T-helper 2 cell treated with Interferon-gamma antibody and Interleukin-4, amounts not matched to agents 5 μg/mL and 100 μg/mL, for 36 hours (primary cell): ENCODE measurements at regions not wholly inside any gene's neighbourhood (a gene's known extent, or its start where the extent isn't known, plus 50 kb on each side); places are given as distances from the start of the nearest gene placed in this dataset.
"Not testable (repeated sequence)": the region's sequence is repeated elsewhere in the genome, so short reads cannot be mapped to it uniquely, and the experiment has no call there.

Experiments
- DNase-seq: peaks from one replicate; pipeline ENCODE4 v3.0.0; 2021; ENCODE audit warnings: low spot score
- H3K27ac Mint-ChIP-seq: one replicate; pipeline ENCODE4 v1.8.0; 2021; ENCODE audit warnings: mild to moderate bottlenecking, mixed read lengths
- H3K27me3 Mint-ChIP-seq: one replicate; pipeline ENCODE4 v1.8.0; 2021; ENCODE audit warnings: low read depth, mixed read lengths
- H3K36me3 Mint-ChIP-seq: one replicate; pipeline ENCODE4 v1.8.0; 2021; ENCODE audit warnings: low read depth, mixed read lengths
- H3K4me1 Mint-ChIP-seq: one replicate; pipeline ENCODE4 v1.8.0; 2021; ENCODE audit warnings: low read depth, mixed read lengths
- H3K4me3 Mint-ChIP-seq: one replicate; pipeline ENCODE4 v1.8.0; 2022; ENCODE audit warnings: mild to moderate bottlenecking, moderate library complexity, mixed read lengths
- H3K9me3 Mint-ChIP-seq: one replicate; pipeline ENCODE4 v1.8.0; 2021; ENCODE audit warnings: mixed read lengths

GRCh38 chr18:40274618-40275196, 1680.3 kb upstream of the PIK3C3 start:
- no peaks in the 10 kb centered on the region for H3K36me3 Mint-ChIP-seq
- no peak for DNase-seq
- peaks cover 36% of the 10 kb centered on the region for H3K9me3 Mint-ChIP-seq
- H3K4me1 Mint-ChIP-seq = no peaks in the 10 kb centered on the region
- no peaks in the 10 kb centered on the region for H3K27me3 Mint-ChIP-seq
- no peak overlapping the region for H3K27ac Mint-ChIP-seq
- H3K4me3 Mint-ChIP-seq = no peak overlapping the region

GRCh38 chr18:40272630-40273231, 1682.3 kb upstream of the PIK3C3 start:
- Mint-ChIP-seq H3K36me3 (no peaks in the 10 kb centered on the region), H3K27ac (no peak overlapping the region), H3K27me3 (no peaks in the 10 kb centered on the region), H3K9me3 (peaks cover 41% of the 10 kb centered on the region), H3K4me1 (no peaks in the 10 kb centered on the region), H3K4me3 (no peak overlapping the region)
- DNase-seq = no peak

GRCh38 chr18:40259115-40259835, 1695.8 kb upstream of the PIK3C3 start:
- no peak overlapping the region for H3K27ac Mint-ChIP-seq
- no peaks in the 10 kb centered on the region for H3K27me3 Mint-ChIP-seq
- H3K4me3 Mint-ChIP-seq = no peak overlapping the region
- no peaks in the 10 kb centered on the region for H3K36me3 Mint-ChIP-seq
- DNase-seq = no peak
- H3K4me1 Mint-ChIP-seq = no peaks in the 10 kb centered on the region
- peaks cover 18% of the 10 kb centered on the region for H3K9me3 Mint-ChIP-seq

- Mint-ChIP-seq H3K4me1 (no peaks in the 10 kb centered on the region), H3K36me3 (no peaks in the 10 kb centered on the region), H3K9me3 (peaks cover 27% of the 10 kb centered on the region), H3K4me3 (no peak overlapping the region), H3K27me3 (no peaks in the 10 kb centered on the region), H3K27ac (no peak overlapping the region)
- DNase-seq = no peak
These were observed 1696.7 kb upstream of the PIK3C3 start for GRCh38 chr18:40258311-40258710.

- Mint-ChIP-seq H3K27ac (no peak overlapping the region), H3K4me3 (no peak overlapping the region), H3K4me1 (no peaks in the 10 kb centered on the region), H3K9me3 (peaks cover 23% of the 10 kb centered on the region), H3K36me3 (no peaks in the 10 kb centered on the region), H3K27me3 (no peaks in the 10 kb centered on the region)
- no peak for DNase-seq
These were observed 1704.8 kb upstream of the PIK3C3 start for GRCh38 chr18:40250236-40250635.

- DNase-seq = no peak
- Mint-ChIP-seq H3K9me3 (peaks cover 29% of the 10 kb centered on the region), H3K27ac (no peak overlapping the region), H3K36me3 (no peaks in the 10 kb centered on the region), H3K27me3 (no peaks in the 10 kb centered on the region), H3K4me3 (no peak overlapping the region), H3K4me1 (no peaks in the 10 kb centered on the region)
These were observed 1705.5 kb upstream of the PIK3C3 start for GRCh38 chr18:40249390-40250080.

GRCh38 chr18:40245612-40246011, 1709.4 kb upstream of the PIK3C3 start:
- DNase-seq, H3K4me1 Mint-ChIP-seq, H3K4me3 Mint-ChIP-seq, H3K27ac Mint-ChIP-seq, H3K36me3 Mint-ChIP-seq, H3K27me3 Mint-ChIP-seq: not testable (repeated sequence)
- peaks cover 21% of the 10 kb centered on the region for H3K9me3 Mint-ChIP-seq

- H3K9me3 Mint-ChIP-seq = peaks cover 21% of the 10 kb centered on the region
- no peaks in the 10 kb centered on the region for H3K4me1 Mint-ChIP-seq
- no peaks in the 10 kb centered on the region for H3K36me3 Mint-ChIP-seq
- H3K27me3 Mint-ChIP-seq = no peaks in the 10 kb centered on the region
- H3K4me3 Mint-ChIP-seq = no peak overlapping the region
- H3K27ac Mint-ChIP-seq = no peak overlapping the region
- no peak for DNase-seq
These were observed 1711.4 kb upstream of the PIK3C3 start for GRCh38 chr18:40243607-40244006.

- no peaks in the 10 kb centered on the region for H3K36me3 Mint-ChIP-seq
- H3K9me3 Mint-ChIP-seq = peaks cover 9% of the 10 kb centered on the region
- H3K4me3 Mint-ChIP-seq = no peak overlapping the region
- H3K4me1 Mint-ChIP-seq = no peaks in the 10 kb centered on the region
- H3K27ac Mint-ChIP-seq = no peak overlapping the region
- no peak for DNase-seq
- H3K27me3 Mint-ChIP-seq = no peaks in the 10 kb centered on the region
These were observed 1719.2 kb upstream of the PIK3C3 start for GRCh38 chr18:40235836-40236235.

GRCh38 chr18:40235323-40235722, 1719.7 kb upstream of the PIK3C3 start:
- H3K36me3 Mint-ChIP-seq = no peaks in the 10 kb centered on the region
- no peak for DNase-seq

GRCh38 chr18:40233931-40234616, 1721.0 kb upstream of the PIK3C3 start:
- no peak for DNase-seq
- H3K27ac Mint-ChIP-seq = no peak overlapping the region
- no peaks in the 10 kb centered on the region for H3K27me3 Mint-ChIP-seq
- no peaks in the 10 kb centered on the region for H3K36me3 Mint-ChIP-seq
- peaks cover 14% of the 10 kb centered on the region for H3K9me3 Mint-ChIP-seq
- no peak overlapping the region for H3K4me3 Mint-ChIP-seq
- no peaks in the 10 kb centered on the region for H3K4me1 Mint-ChIP-seq

More at GRCh38 chr18:40235323-40235722, 1719.7 kb upstream of the PIK3C3 start:
- Mint-ChIP-seq H3K27me3 (no peaks in the 10 kb centered on the region), H3K27ac (no peak overlapping the region), H3K9me3 (peaks cover 9% of the 10 kb centered on the region), H3K4me1 (no peaks in the 10 kb centered on the region), H3K4me3 (no peak overlapping the region)

- Mint-ChIP-seq H3K4me3 (no peak overlapping the region), H3K36me3 (no peaks in the 10 kb centered on the region), H3K9me3 (peaks cover 24% of the 10 kb centered on the region), H3K4me1 (no peaks in the 10 kb centered on the region), H3K27me3 (no peaks in the 10 kb centered on the region), H3K27ac (no peak overlapping the region)
- DNase-seq = no peak
These were observed 1732.3 kb upstream of the PIK3C3 start for GRCh38 chr18:40222776-40223175.

- no peak overlapping the region for H3K4me3 Mint-ChIP-seq
- no peaks in the 10 kb centered on the region for H3K36me3 Mint-ChIP-seq
- no peak overlapping the region for H3K27ac Mint-ChIP-seq
- no peaks in the 10 kb centered on the region for H3K27me3 Mint-ChIP-seq
- H3K4me1 Mint-ChIP-seq = no peaks in the 10 kb centered on the region
- DNase-seq = no peak
- H3K9me3 Mint-ChIP-seq = peaks cover 12% of the 10 kb centered on the region
These were observed 1738.2 kb upstream of the PIK3C3 start for GRCh38 chr18:40216856-40217255.

GRCh38 chr18:40215979-40216378, 1739.1 kb upstream of the PIK3C3 start:
- H3K36me3 Mint-ChIP-seq = no peaks in the 10 kb centered on the region
- no peak overlapping the region for H3K4me3 Mint-ChIP-seq
- H3K27ac Mint-ChIP-seq = no peak overlapping the region
- H3K27me3 Mint-ChIP-seq = no peaks in the 10 kb centered on the region
- no peak for DNase-seq
- no peaks in the 10 kb centered on the region for H3K4me1 Mint-ChIP-seq
- H3K9me3 Mint-ChIP-seq = peaks cover 11% of the 10 kb centered on the region
